ENCODE measurements at regions not wholly inside any gene's neighbourhood (a gene's known extent, or its start where the extent isn't known, plus 50 kb on each side); places are given as distances from the start of the nearest gene placed in this dataset.

DNA sequence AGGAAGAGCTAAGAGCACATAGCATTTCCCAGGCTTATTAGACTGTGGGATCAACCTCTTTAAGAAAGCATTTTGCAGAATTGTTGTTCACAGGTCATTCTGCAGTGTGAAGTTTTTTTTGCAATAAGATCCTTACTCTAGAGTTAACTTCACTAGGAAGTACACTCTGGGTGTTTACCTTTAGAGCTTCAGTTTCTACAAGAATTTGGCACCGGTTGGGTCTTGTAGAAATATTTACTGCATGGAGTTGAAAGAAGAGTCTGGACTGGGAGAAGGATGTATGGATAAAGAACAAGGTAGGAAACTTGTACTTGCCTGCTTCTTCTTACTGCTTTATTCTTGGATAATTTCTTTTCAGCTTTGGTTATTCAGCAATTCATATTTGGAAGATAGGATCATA is 944.9 kb upstream of the GYPC start:
- no peak for TF ChIP-seq EZH2 (IDR thresholded peaks at IDR 0.05; ENCODE audit: borderline replicate concordance, low read length)
- no peak for TF ChIP-seq CTCF (IDR thresholded peaks at IDR 0.05; ENCODE audit: low read length)
- Histone ChIP-seq H3K9me3 (ENCODE audit: low read length) (no peaks in the 10 kb centered on the region), H3K4me2 (ENCODE audit: low read length) (no peak overlapping the region), H4K20me1 (ENCODE audit: insufficient read depth, low read length) (no peaks in the 10 kb centered on the region), H3K36me3 (ENCODE audit: insufficient read depth, low read length) (no peaks in the 10 kb centered on the region), H3K4me3 (ENCODE audit: low read depth, low read length, poor library complexity, severe bottlenecking) (no peak overlapping the region), H3K27me3 (ENCODE audit: insufficient read depth, low read length) (no peaks in the 10 kb centered on the region), H3K9ac (ENCODE audit: low read length) (no peak overlapping the region), H3K27ac (ENCODE audit: low read depth, low read length, poor library complexity, severe bottlenecking) (no peak overlapping the region), H3K4me1 (ENCODE audit: insufficient read depth, low read length, severe bottlenecking) (no peaks in the 10 kb centered on the region), H3K9me2 (ENCODE audit: low read depth, low read length) (no peaks in the 10 kb centered on the region), H2AFZ (ENCODE audit: low read length) (no peak overlapping the region), H3F3A (ENCODE audit: insufficient read depth, low read length) (no peaks in the 10 kb centered on the region), H3K79me2 (ENCODE audit: insufficient read depth, low read length) (no peaks in the 10 kb centered on the region)

- Histone ChIP-seq H3K9me2 (ENCODE audit: low read depth, low read length) (no peaks in the 10 kb centered on the region), H3K4me3 (ENCODE audit: low read depth, low read length, poor library complexity, severe bottlenecking) (no peak overlapping the region), H3K36me3 (ENCODE audit: insufficient read depth, low read length) (no peaks in the 10 kb centered on the region), H3K4me1 (ENCODE audit: insufficient read depth, low read length, severe bottlenecking) (no peaks in the 10 kb centered on the region), H3K9ac (ENCODE audit: low read length) (no peak overlapping the region), H3F3A (ENCODE audit: insufficient read depth, low read length) (no peaks in the 10 kb centered on the region), H2AFZ (ENCODE audit: low read length) (no peak overlapping the region), H3K9me3 (ENCODE audit: low read length) (no peaks in the 10 kb centered on the region), H3K4me2 (ENCODE audit: low read length) (no peak overlapping the region), H4K20me1 (ENCODE audit: insufficient read depth, low read length) (no peaks in the 10 kb centered on the region), H3K27me3 (ENCODE audit: insufficient read depth, low read length) (no peaks in the 10 kb centered on the region), H3K27ac (ENCODE audit: low read depth, low read length, poor library complexity, severe bottlenecking) (no peak overlapping the region), H3K79me2 (ENCODE audit: insufficient read depth, low read length) (no peaks in the 10 kb centered on the region)
- no peak for TF ChIP-seq CTCF (IDR thresholded peaks at IDR 0.05; ENCODE audit: low read length)
- TF ChIP-seq EZH2 (IDR thresholded peaks at IDR 0.05; ENCODE audit: borderline replicate concordance, low read length): no peak
These were observed 942.4 kb upstream of the GYPC start for GRCh38 chr2:125713533-125713932.

- Histone ChIP-seq H3K27ac (ENCODE audit: low read depth, low read length, poor library complexity, severe bottlenecking) (no peak overlapping the region), H3K9ac (ENCODE audit: low read length) (no peak overlapping the region), H2AFZ (ENCODE audit: low read length) (no peak overlapping the region), H3F3A (ENCODE audit: insufficient read depth, low read length) (no peaks in the 10 kb centered on the region), H4K20me1 (ENCODE audit: insufficient read depth, low read length) (no peaks in the 10 kb centered on the region), H3K79me2 (ENCODE audit: insufficient read depth, low read length) (no peaks in the 10 kb centered on the region), H3K4me3 (ENCODE audit: low read depth, low read length, poor library complexity, severe bottlenecking) (no peak overlapping the region), H3K27me3 (ENCODE audit: insufficient read depth, low read length) (no peaks in the 10 kb centered on the region), H3K36me3 (ENCODE audit: insufficient read depth, low read length) (no peaks in the 10 kb centered on the region), H3K9me2 (ENCODE audit: low read depth, low read length) (no peaks in the 10 kb centered on the region), H3K4me1 (ENCODE audit: insufficient read depth, low read length, severe bottlenecking) (no peaks in the 10 kb centered on the region), H3K4me2 (ENCODE audit: low read length) (no peak overlapping the region), H3K9me3 (ENCODE audit: low read length) (no peaks in the 10 kb centered on the region)
- no peak for TF ChIP-seq EZH2 (IDR thresholded peaks at IDR 0.05; ENCODE audit: borderline replicate concordance, low read length)
These were observed 934.8 kb upstream of the GYPC start for GRCh38 chr2:125721072-125721721.

DNA sequence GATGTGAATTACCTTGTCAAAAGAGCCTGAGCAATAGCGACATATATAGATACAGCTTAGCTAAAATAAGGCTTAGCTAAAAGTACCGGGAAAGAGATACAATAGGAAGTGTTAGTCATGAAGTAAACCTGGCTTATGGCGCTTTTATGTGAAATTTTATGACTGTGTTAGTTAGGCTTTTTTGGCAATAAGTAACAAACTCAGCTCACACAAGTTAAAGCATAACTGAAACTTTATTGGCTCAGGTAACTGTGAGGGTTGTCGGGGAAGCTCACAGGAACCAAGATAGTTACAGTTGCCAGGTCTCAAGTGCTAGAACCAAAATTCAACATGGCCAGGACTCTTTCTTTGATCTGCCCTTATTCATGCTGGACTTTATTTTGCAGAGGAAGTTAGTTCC is 925.0 kb upstream of the GYPC start:
- Histone ChIP-seq H3K27me3 (ENCODE audit: insufficient read depth, low read length) (no peaks in the 10 kb centered on the region), H3K9ac (ENCODE audit: low read length) (no peak overlapping the region), H3K9me2 (ENCODE audit: low read depth, low read length) (no peaks in the 10 kb centered on the region), H3K4me2 (ENCODE audit: low read length) (no peak overlapping the region), H2AFZ (ENCODE audit: low read length) (no peak overlapping the region), H3K4me3 (ENCODE audit: low read depth, low read length, poor library complexity, severe bottlenecking) (no peak overlapping the region), H3K4me1 (ENCODE audit: insufficient read depth, low read length, severe bottlenecking) (no peaks in the 10 kb centered on the region), H4K20me1 (ENCODE audit: insufficient read depth, low read length) (no peaks in the 10 kb centered on the region), H3K9me3 (ENCODE audit: low read length) (no peaks in the 10 kb centered on the region), H3K36me3 (ENCODE audit: insufficient read depth, low read length) (no peaks in the 10 kb centered on the region), H3K27ac (ENCODE audit: low read depth, low read length, poor library complexity, severe bottlenecking) (no peak overlapping the region), H3K79me2 (ENCODE audit: insufficient read depth, low read length) (no peaks in the 10 kb centered on the region), H3F3A (ENCODE audit: insufficient read depth, low read length) (no peaks in the 10 kb centered on the region)
- TF ChIP-seq EZH2 (IDR thresholded peaks at IDR 0.05; ENCODE audit: borderline replicate concordance, low read length) (no peak), CTCF (IDR thresholded peaks at IDR 0.05; ENCODE audit: low read length) (no peak)
